Activated CD4-positive, alpha-beta T cell treated with anti-CD3 and anti-CD28 coated beads, Interleukin-2, amount 50 U/mL, for 16 hours (primary cell): ENCODE measurements at regions not wholly inside any gene's neighbourhood (a gene's known extent, or its start where the extent isn't known, plus 50 kb on each side); places are given as distances from the start of the nearest gene placed in this dataset.
"Not testable (repeated sequence)": the region's sequence is repeated elsewhere in the genome, so short reads cannot be mapped to it uniquely, and the experiment has no call there.

Experiments
- DNase-seq: peaks from one replicate; pipeline ENCODE4 v3.0.0-alpha.2; 2020

- DNase-seq = no peak
Measured at GRCh38 chr1:213687832-213688231, 299.9 kb upstream of the PROX1 start.

GRCh38 chr1:213688655-213689054 is 299.1 kb upstream of the PROX1 start:
- no peak for DNase-seq

- DNase-seq = no peak
Measured at GRCh38 chr1:213689260-213689659, 298.5 kb upstream of the PROX1 start.

- no peak for DNase-seq
Measured at GRCh38 chr1:213690341-213690917, 297.3 kb upstream of the PROX1 start.

- no peak for DNase-seq
Measured at GRCh38 chr1:213692321-213692720, 295.5 kb upstream of the PROX1 start.

GRCh38 chr1:213693864-213694263 is 293.9 kb upstream of the PROX1 start:
- no peak for DNase-seq

GRCh38 chr1:213697192-213697802 is 290.5 kb upstream of the PROX1 start:
- DNase-seq = no peak

- no peak for DNase-seq
Measured at GRCh38 chr1:213698092-213698702, 289.6 kb upstream of the PROX1 start.

GRCh38 chr1:213702703-213703102 is 285.1 kb upstream of the PROX1 start:
- no peak for DNase-seq

- DNase-seq = no peak
Measured at GRCh38 chr1:213704941-213705340, 282.8 kb upstream of the PROX1 start.

- DNase-seq = not testable (repeated sequence)
Measured at GRCh38 chr1:213711833-213712490, 275.8 kb upstream of the PROX1 start.

- no peak for DNase-seq
Measured at GRCh38 chr1:213714645-213715044, 273.1 kb upstream of the PROX1 start.

GRCh38 chr1:213715182-213715581 is 272.6 kb upstream of the PROX1 start:
- DNase-seq = no peak

- no peak for DNase-seq
Measured at GRCh38 chr1:213719462-213719861, 268.3 kb upstream of the PROX1 start.

- no peak for DNase-seq
Measured at GRCh38 chr1:213720032-213720431, 267.7 kb upstream of the PROX1 start.

GRCh38 chr1:213723187-213723586 is 264.6 kb upstream of the PROX1 start:
- DNase-seq = no peak

- no peak for DNase-seq
Measured at GRCh38 chr1:213724640-213725536, 262.9 kb upstream of the PROX1 start.

- DNase-seq = no peak
Measured at GRCh38 chr1:213727853-213728592, 259.8 kb upstream of the PROX1 start.

- DNase-seq = no peak
Measured at GRCh38 chr1:213728593-213729536, 258.9 kb upstream of the PROX1 start.

GRCh38 chr1:213733705-213734104 is 254.1 kb upstream of the PROX1 start:
- DNase-seq = no peak

- DNase-seq = no peak
Measured at GRCh38 chr1:213737398-213738035, 250.3 kb upstream of the PROX1 start.
